ENCODE measurements at regions not wholly inside any gene's neighbourhood (a gene's known extent, or its start where the extent isn't known, plus 50 kb on each side); places are given as distances from the start of the nearest gene placed in this dataset.
A peak's percentile ranks its signal among the peaks of the same experiment; 100 is the strongest.

DNA sequence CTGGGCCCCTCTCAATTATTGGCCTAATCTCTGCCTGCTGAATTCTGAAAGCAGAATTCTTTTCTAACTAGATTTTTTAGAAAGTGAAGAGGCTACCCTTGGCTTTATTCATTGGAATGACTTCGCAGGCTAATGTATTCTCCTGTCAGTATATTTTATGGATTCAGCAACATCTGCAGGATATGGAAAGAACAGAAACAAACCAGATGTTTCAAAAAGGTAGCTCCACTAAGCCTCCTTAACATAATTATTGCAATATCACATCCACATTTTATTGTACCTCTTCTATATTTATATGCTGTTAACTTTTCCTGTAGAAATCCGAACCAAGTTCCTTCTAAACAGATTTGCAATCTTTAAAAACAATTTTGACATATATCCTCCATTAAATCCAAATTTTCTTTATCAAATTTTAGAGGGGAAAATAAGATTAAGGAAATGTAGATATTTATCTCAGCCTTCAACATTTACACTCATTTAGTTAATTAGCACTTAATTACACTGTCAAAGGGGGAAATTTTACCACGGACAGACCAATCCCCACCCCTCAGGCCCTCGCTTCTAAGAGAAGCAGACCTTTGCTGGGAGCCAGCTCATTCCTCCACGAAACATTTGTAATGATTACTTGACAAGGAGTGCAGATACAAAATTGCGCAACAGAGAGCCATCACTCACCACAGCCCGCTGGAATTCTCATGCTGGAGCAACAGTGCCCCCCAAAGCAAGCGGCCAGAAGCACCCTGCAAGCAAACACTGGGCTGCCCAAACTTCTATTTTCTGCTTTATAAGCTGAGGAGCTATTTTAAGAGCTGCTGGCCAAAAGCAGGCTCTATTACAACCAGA lies 253.4 kb downstream of the ETAA1 start:
- Histone ChIP-seq H3K4me3 (no peak overlapping the region), H3K9me3 (no peaks in the 10 kb centered on the region), H3K27me3 (ENCODE audit: low read depth) (no peaks in the 10 kb centered on the region), H3K36me3 (replicated peaks) (no peaks in the 10 kb centered on the region), H3K4me1 (no peaks in the 10 kb centered on the region)
- in situ Hi-C loops (cut with MboI; ENCODE audit: low sequenced_read_pairs), result no loop called here
- DNase-seq (ENCODE audit: low spot score in 2 of 2), result peak; percentile 20 to 55

DNA sequence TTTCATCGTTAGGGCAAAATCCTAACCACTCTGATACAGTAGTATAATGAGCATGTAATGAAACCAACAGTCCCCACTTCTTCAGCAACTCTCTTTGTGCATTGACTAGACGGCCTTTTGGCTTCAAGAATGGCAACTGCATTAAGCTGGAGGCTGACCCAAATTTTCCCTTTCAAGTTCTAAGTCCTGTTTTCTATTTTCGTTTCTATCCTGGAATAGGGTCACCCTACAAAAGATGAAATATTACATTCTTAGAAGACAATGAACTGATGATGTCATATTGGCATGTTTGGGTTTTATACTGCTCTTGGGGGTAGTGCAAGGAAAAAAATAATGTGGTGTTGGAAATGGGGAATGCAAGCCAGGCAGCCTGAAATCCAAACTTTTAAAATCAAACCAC lies 254.4 kb downstream of the ETAA1 start:
- no peaks in the 10 kb centered on the region for H3K27me3 ChIP-seq (ENCODE audit: low read depth)
- DNase-seq (ENCODE audit: low spot score in 2 of 2), result no peak
- no peaks in the 10 kb centered on the region for H3K9me3 ChIP-seq
- no peak overlapping the region for H3K4me3 ChIP-seq
- H3K36me3 ChIP-seq (replicated peaks), result no peaks in the 10 kb centered on the region
- in situ Hi-C loops (cut with MboI; ENCODE audit: low sequenced_read_pairs), result no loop called here
- H3K4me1 ChIP-seq, result no peaks in the 10 kb centered on the region

GRCh38 chr2:67652679-67653078 lies 255.5 kb downstream of the ETAA1 start:
- Histone ChIP-seq H3K27me3 (ENCODE audit: low read depth) (no peaks in the 10 kb centered on the region), H3K4me3 (no peak overlapping the region), H3K4me1 (no peaks in the 10 kb centered on the region), H3K36me3 (replicated peaks) (no peaks in the 10 kb centered on the region), H3K9me3 (no peaks in the 10 kb centered on the region)
- no peak for DNase-seq (ENCODE audit: low spot score in 2 of 2)
- in situ Hi-C loops (cut with MboI; ENCODE audit: low sequenced_read_pairs), result no loop called here

- in situ Hi-C loops (cut with MboI; ENCODE audit: low sequenced_read_pairs), result no loop called here
- no peak for DNase-seq (ENCODE audit: low spot score in 2 of 2)
- no peaks in the 10 kb centered on the region for H3K36me3 ChIP-seq (replicated peaks)
Observed at GRCh38 chr2:67656875-67657274, 259.7 kb downstream of the ETAA1 start.

DNA sequence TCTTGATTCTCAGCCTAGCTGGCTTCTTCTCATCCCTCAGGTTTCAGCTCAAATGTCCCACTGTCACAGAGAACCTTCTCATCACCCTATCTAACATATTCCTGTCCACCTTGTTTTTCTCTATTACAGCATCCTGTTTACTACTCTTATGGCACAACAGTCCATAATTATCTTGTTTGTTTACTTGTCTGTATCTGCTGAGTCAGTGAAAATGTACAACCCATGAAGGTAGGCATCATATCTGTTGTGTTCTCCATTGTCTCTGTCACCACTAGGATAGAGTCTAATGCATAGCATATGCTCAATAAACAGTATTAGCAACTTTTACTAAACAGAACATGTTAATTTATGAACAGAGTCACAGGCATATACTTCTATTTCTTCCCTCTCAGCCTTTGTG lies 261.7 kb downstream of the ETAA1 start:
- Histone ChIP-seq H3K36me3 (replicated peaks) (no peaks in the 10 kb centered on the region), H3K27me3 (ENCODE audit: low read depth) (no peaks in the 10 kb centered on the region), H3K4me1 (no peaks in the 10 kb centered on the region), H3K4me3 (no peak overlapping the region), H3K9me3 (no peaks in the 10 kb centered on the region)
- in situ Hi-C loops (cut with MboI; ENCODE audit: low sequenced_read_pairs), result no loop called here
- DNase-seq (ENCODE audit: low spot score in 2 of 2), result no peak

More at GRCh38 chr2:67656875-67657274, 259.7 kb downstream of the ETAA1 start:
- H3K4me1 ChIP-seq, result no peaks in the 10 kb centered on the region
- H3K4me3 ChIP-seq, result no peak overlapping the region
- H3K9me3 ChIP-seq, result no peaks in the 10 kb centered on the region
- H3K27me3 ChIP-seq (ENCODE audit: low read depth), result no peaks in the 10 kb centered on the region

DNA sequence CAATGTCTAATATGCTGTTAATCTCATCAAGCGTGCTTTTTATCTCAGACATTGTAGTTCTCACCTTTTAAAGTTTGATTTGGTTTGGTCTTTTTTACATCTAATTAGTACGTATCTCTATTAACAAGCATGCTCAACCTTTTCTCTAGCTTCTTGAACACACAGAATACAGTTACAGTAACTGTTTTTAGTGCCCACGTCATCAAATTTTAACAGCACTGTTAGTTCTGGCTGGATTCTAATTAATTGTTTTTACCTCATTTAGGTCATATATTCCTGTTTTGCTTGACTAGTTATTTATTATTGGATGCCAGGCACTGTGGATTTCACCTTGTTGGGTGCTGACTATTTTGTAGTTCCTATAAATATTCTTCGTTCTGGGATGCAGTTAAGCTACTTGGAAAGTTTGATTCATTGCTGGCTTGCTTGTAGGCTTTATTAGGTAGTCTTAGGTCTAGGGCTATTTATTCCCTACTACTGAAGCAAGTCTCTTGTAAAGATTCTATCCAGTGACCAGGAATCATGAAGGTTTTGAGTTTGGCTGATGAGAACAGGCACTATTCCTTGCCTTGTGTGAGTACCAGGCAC lies 263.0 kb downstream of the ETAA1 start:
- Histone ChIP-seq H3K4me3 (no peak overlapping the region), H3K4me1 (no peaks in the 10 kb centered on the region), H3K36me3 (replicated peaks) (no peaks in the 10 kb centered on the region), H3K9me3 (no peaks in the 10 kb centered on the region), H3K27me3 (ENCODE audit: low read depth) (no peaks in the 10 kb centered on the region)
- no peak for DNase-seq (ENCODE audit: low spot score in 2 of 2)
- in situ Hi-C loops (cut with MboI; ENCODE audit: low sequenced_read_pairs), result no loop called here

DNA sequence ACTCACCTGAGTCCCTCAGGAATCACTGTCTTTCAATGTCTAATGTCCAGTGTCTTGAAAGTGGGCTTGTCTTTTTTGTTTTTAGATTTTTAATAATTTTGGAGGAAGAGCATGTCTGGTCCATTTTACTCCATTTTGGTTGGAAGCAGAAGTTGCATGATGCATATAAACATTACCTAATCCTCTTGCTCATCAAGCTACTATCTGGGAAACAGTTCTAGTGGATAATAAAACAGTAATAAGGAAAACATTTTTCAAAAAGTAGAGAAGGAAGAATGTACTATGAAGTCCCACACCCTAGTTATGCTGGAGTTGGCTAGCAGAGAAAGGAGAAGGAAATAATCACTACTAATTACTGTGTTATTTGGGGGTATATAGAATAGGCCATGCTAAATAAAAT lies 263.7 kb downstream of the ETAA1 start:
- H3K9me3 ChIP-seq, result no peaks in the 10 kb centered on the region
- in situ Hi-C loops (cut with MboI; ENCODE audit: low sequenced_read_pairs), result no loop called here
- DNase-seq (ENCODE audit: low spot score in 2 of 2), result no peak
- H3K36me3 ChIP-seq (replicated peaks), result no peaks in the 10 kb centered on the region
- no peak overlapping the region for H3K4me3 ChIP-seq
- no peaks in the 10 kb centered on the region for H3K27me3 ChIP-seq (ENCODE audit: low read depth)
- H3K4me1 ChIP-seq, result no peaks in the 10 kb centered on the region

DNA sequence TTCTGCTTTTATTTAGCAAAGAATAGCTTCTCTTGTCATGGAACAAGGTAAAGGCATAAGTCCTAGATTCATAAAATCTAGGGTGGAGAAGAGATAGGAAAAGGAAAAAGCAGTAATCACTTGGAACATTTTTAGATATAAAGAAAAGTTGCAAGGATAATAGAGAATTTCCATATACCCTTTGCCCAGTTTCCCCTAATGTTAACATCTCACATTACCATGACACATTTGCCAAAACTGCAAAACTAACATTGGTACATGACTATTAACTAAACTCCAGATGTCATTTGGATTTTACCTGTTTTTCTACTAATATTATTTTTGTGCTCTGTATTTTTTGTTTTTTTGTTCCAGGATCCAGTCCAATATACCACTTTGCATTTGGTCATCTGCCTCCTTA lies 265.1 kb downstream of the ETAA1 start:
- H3K9me3 ChIP-seq, result no peaks in the 10 kb centered on the region
- in situ Hi-C loops (cut with MboI; ENCODE audit: low sequenced_read_pairs), result no loop called here
- no peak for DNase-seq (ENCODE audit: low spot score in 2 of 2)
- H3K36me3 ChIP-seq (replicated peaks), result no peaks in the 10 kb centered on the region
- no peaks in the 10 kb centered on the region for H3K4me1 ChIP-seq
- no peaks in the 10 kb centered on the region for H3K27me3 ChIP-seq (ENCODE audit: low read depth)
- no peak overlapping the region for H3K4me3 ChIP-seq

DNA sequence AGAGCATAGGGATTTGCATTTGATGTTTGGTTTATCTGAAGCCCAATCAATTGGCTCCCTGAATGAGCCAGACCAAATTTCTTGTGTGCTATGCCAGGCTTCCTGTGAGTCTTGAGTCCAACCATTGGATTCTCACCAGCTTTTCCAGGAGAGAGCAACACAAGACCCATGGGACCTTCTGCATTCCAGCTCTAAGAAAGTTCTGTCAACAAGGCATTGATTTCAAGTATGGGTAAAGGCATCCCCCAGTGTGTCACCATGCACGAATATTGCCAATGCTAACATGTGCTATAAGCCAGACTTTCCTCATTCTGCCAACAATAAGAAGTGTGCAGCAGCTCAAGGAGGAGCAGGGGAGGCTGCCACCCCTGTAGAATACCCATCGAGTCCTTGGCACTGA lies 266.6 kb downstream of the ETAA1 start:
- in situ Hi-C loops (cut with MboI; ENCODE audit: low sequenced_read_pairs), result no loop called here
- H3K36me3 ChIP-seq (replicated peaks), result no peaks in the 10 kb centered on the region
- DNase-seq (ENCODE audit: low spot score in 2 of 2), result no peak
- no peaks in the 10 kb centered on the region for H3K9me3 ChIP-seq
- no peaks in the 10 kb centered on the region for H3K27me3 ChIP-seq (ENCODE audit: low read depth)
- H3K4me1 ChIP-seq, result no peaks in the 10 kb centered on the region
- no peak overlapping the region for H3K4me3 ChIP-seq

DNA sequence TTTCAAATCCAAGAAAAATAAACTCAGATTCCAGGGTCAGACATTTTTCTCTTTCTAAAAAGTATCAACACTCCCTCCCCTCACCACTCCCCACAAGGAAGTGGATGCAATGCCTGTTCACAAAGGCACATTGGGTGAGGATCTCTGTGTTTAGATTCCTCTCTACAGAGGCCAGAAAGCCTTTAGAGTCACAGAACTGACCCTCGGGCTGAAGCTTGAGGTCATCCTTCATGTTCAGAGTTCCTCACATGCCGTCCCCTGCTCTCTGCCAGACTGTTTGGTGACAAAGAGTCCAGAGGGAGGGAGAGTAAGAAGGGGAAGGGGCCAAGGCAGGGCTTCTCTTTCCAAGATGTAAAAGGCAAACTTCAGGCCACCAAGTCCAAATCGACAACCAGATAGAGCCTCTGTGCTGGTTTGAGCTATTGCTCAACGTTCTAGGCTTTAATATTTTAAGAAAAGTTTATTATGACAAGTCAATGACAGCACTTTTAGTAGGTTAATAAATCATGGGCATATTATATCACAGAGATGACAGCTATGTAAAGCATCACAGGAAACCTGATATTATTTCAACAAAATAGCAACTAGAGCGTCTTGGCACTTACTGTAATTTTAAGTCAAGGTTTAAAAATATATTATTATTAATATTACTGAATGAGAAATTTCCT lies 269.4 kb downstream of the ETAA1 start:
- no peak overlapping the region for H3K4me3 ChIP-seq
- no peak for DNase-seq (ENCODE audit: low spot score in 2 of 2)
- H3K36me3 ChIP-seq (replicated peaks), result no peaks in the 10 kb centered on the region
- H3K4me1 ChIP-seq, result no peaks in the 10 kb centered on the region
- H3K27me3 ChIP-seq (ENCODE audit: low read depth), result no peaks in the 10 kb centered on the region; the same call in 1 of the 2 replicates
- H3K9me3 ChIP-seq, result no peaks in the 10 kb centered on the region
- in situ Hi-C loops (cut with MboI; ENCODE audit: low sequenced_read_pairs), result no loop called here

GRCh38 chr2:67667054-67667908 lies 270.1 kb downstream of the ETAA1 start:
- Histone ChIP-seq H3K4me1 (no peaks in the 10 kb centered on the region), H3K9me3 (no peaks in the 10 kb centered on the region), H3K4me3 (no peak overlapping the region), H3K36me3 (replicated peaks) (no peaks in the 10 kb centered on the region), H3K27me3 (ENCODE audit: low read depth) (no peaks in the 10 kb centered on the region; the same call in 1 of the 2 replicates)
- DNase-seq (ENCODE audit: low spot score in 2 of 2), result no peak
- in situ Hi-C loops (cut with MboI; ENCODE audit: low sequenced_read_pairs), result no loop called here

DNA sequence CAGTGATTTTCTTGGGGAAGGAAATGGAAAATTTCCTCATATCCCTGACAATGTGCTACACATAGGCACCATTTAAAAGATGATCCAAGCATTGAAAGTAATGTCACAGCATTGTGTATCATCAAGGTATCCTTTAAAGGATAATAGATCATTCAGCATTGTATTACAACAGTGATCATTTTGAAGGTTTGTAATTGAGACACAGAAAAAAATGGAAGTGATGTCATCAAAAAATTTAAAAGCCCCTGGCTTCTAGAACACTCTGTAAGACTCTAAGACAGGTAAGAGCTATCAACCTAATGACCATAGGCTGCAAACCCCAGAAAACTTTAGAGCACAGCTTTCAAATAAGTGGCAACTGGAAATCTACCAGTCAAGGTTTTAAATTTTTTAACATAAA lies 271.4 kb downstream of the ETAA1 start:
- in situ Hi-C loops (cut with MboI; ENCODE audit: low sequenced_read_pairs), result no loop called here
- no peak for DNase-seq (ENCODE audit: low spot score in 2 of 2)
- Histone ChIP-seq H3K4me1 (no peaks in the 10 kb centered on the region), H3K4me3 (no peak overlapping the region), H3K36me3 (replicated peaks) (no peaks in the 10 kb centered on the region), H3K9me3 (no peaks in the 10 kb centered on the region), H3K27me3 (ENCODE audit: low read depth) (no peaks in the 10 kb centered on the region; the same call in 1 of the 2 replicates)

DNA sequence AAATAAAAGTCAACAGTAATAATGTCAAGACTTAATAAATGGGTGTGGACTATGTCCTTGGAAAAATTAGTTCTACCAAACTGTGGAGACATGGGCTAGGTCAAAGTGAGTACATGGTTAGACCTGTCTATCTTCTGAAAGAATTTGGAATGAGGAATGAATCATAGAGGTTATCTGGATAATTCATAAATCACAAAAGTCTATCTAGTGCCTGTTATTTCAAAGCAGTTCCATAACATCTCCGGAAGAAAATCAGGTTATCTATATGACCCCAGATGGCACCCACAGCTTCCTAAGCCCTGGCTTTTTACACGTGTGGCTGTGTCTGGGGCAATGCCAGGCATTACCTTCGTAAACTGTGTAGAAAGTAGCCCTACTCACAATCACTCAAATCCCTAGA lies 272.0 kb downstream of the ETAA1 start:
- no peaks in the 10 kb centered on the region for H3K4me1 ChIP-seq
- H3K9me3 ChIP-seq, result no peaks in the 10 kb centered on the region
- H3K4me3 ChIP-seq, result no peak overlapping the region
- no peaks in the 10 kb centered on the region for H3K36me3 ChIP-seq (replicated peaks)
- DNase-seq (ENCODE audit: low spot score in 2 of 2), result no peak
- in situ Hi-C loops (cut with MboI; ENCODE audit: low sequenced_read_pairs), result no loop called here
- no peaks in the 10 kb centered on the region; the same call in 1 of the 2 replicates for H3K27me3 ChIP-seq (ENCODE audit: low read depth)
